Stimulated activated CD4-positive, alpha-beta T cell treated with anti-CD3 and anti-CD28 coated beads, Interleukin-1b, Interleukin-23, amount 100 ng/mL, for 1 hour (primary cell): ENCODE measurements at regions not wholly inside any gene's neighbourhood (a gene's known extent, or its start where the extent isn't known, plus 50 kb on each side); places are given as distances from the start of the nearest gene placed in this dataset.

ENCODE experiments used
- DNase-seq, 2 donors: peaks; one replicate each; pipeline ENCODE4 v3.0.0-alpha.2; 2020; ENCODE audit warnings: low read depth in 2 of 2

DNA sequence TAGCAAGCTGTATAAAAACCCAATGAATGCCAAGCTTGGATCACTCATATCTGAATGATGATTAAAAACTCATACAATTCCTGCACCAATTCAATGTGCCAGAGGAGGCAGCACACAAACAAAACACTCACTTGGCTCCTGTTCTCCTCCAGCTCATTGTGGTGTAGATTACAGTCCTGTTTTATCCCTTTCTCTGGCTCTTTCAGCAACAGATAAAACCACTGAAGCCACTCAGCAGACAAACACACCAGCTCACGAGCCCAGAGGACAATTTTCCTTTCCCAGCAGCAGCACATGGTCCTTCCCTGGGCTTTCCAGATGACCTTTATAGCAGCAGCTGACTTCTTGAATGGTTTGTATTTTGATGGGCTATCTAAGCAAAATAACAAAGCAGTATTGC lies 107.3 kb upstream of the STARD3NL start:
- no peak for DNase-seq

- DNase-seq = no peak
Measured at GRCh38 chr7:38086857-38087256, 91.2 kb upstream of the STARD3NL start.

GRCh38 chr7:38102507-38102906 lies 75.5 kb upstream of the STARD3NL start:
- DNase-seq = no peak

- DNase-seq = no peak
Measured at GRCh38 chr7:38105874-38106483, 72.1 kb upstream of the STARD3NL start.

DNA sequence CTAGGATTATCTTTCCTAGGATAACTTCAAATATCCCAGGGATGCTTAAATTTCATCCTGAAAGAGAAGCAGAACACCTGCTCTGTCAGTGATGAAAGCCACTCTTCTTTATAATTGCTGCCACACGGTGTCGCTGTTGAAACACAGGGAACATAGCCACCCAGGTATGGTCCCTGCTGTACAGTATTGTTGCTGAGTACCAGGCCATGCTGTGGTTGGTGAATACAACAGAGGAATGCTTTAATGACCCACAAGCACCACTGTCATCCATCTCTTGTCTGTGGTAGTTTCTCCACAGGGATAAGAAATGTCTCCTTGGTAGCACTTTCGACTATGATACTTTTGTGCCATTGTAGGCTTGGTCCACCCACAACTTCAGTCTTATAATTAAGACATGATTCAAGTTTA lies 70.6 kb upstream of the STARD3NL start:
- DNase-seq = peak; percentile 12 to 49

GRCh38 chr7:38112075-38112474 lies 66.0 kb upstream of the STARD3NL start:
- DNase-seq = no peak

DNA sequence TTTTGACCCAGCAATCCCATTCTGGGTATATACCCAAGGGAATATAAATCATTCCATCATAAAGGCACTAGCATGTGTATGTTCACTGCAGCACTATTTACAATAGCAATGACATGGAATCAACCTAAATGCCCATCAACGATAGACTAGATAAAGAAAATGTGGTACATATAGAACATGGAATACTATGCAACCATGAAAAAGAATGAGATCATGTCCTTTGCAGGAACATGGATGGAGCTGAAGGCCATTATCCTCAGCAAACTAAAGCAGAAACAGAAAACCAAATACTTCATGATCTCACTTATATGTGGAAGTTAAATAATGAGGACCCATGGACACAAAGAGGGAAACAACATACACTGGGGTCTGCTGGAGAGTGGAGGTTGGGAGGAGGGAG lies 58.0 kb upstream of the STARD3NL start:
- no peak for DNase-seq

GRCh38 chr7:38122501-38122900 lies 55.5 kb upstream of the STARD3NL start:
- no peak for DNase-seq

DNA sequence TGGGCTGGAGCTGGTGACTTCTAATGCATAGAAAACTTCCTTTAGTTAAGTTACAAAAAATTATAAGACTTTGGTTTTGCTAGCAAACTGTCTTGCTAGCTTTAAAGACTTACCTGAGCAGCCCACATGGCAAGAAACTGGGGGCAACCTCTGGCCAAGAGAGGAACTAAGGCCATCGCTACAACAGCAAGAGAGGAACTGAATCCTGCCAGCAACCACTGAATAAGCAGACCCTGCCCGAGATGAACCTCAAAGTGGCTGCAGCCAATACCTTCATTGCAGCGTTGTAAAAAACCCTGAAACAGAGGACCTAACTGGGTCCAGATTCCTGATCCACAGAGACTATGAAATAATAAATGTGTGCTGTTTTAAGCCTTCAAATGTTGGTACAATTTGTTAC lies 54.6 kb upstream of the STARD3NL start:
- no peak for DNase-seq

GRCh38 chr7:38127216-38128207 lies 50.5 kb upstream of the STARD3NL start:
- DNase-seq = no peak
